Posterior vena cava (tissue), 2 donors: ENCODE measurements at regions not wholly inside any gene's neighbourhood (a gene's known extent, or its start where the extent isn't known, plus 50 kb on each side); places are given as distances from the start of the nearest gene placed in this dataset.
"Not testable (repeated sequence)": the region's sequence is repeated elsewhere in the genome, so short reads cannot be mapped to it uniquely, and the experiment has no call there.

Source experiments
- DNase-seq: peaks from one replicate; pipeline ENCODE4 v3.0.0-alpha.2; 2020; ENCODE audit warnings: low spot score
- intact Hi-C, 2 donors: fragments of 100-400 bp; cut with DNase I; formaldehyde crosslinking; loops; one replicate each; pipeline versions ENCODE4 v1.14.1 to v1.14.2; 2022 to 2023
- donor health status: DM: yes; HTN: yes; CAD: no.
- donor health status: DM: yes; HTN: yes; CAD: no.

DNA sequence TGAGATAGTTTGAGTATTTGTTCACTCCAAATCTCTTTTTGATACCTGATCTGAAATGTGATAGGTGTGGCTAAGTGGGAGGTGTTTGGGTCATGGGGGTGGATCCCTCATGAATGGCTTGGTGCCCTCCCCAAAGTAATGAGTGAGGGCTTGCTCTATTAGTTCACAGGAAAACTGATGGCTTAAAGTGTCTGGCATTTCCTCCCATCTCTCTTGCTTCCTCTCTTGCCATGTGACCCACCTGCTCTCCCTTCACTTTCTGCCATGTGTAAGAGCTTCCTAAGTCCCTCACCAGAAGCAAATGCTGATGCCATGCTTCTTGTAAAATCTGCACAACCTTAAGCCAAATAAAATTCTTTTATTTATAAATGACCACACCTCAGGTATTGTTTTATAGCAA is 61.1 kb downstream of the MAD2L1 start:
- no peak for DNase-seq
- intact Hi-C loops = no loop called here

DNA sequence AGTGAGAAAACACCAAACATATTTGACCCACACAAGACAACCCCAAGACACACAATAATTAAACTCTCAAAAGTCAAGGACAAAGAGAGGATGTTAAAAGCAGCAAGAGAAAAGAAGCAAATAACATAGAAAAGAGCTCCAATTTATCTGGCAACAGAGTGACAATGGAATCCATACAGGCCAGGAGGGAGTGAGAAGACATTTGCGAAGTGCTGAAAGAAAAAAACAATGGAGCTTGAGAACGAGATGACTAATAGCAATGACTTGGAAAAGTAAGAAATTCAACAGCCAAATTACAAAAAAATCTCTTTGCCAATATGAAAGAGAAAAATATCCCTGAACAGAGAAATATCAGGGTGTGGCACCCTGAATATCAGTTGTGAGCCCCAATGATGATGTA is 61.6 kb downstream of the MAD2L1 start:
- no peak for DNase-seq
- intact Hi-C loops = no loop called here

DNA sequence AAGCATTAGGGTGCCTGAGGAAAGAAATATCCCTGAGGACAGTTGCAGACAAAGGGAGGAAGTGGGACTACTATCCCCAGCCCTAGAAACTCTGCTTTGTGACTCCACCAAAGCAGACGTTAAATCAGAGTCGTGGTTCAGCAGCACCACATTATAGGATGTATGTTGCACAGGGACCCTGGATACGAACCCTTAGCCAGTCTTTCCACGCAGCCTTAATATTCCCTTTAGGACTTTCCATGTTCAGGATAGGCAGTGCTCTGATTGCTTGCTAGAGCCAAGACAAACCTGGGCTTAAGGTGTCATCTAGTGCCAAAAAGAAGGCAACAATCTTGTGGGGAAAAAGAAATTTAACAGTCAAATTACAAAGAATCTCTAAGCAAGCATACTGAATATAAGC is 62.6 kb downstream of the MAD2L1 start:
- intact Hi-C loops = no loop called here
- no peak for DNase-seq

DNA sequence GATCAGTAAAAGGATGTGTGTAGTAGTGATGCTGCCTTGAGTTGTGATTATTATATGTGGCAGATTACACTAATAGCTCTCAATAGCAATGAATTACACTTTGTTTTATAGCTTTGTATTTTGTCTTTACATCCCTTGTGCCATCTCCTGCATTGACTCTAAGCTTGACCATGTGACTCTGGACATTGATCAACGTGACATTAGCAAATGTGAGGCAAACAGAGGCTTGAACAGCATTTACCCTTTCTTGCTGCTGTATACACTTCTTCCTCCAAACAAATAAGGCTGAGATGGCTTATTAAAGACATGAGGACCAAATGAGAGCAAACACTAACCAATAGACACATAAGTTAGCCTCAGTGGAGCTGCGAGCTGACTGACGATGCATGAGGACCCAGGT is 63.5 kb downstream of the MAD2L1 start:
- DNase-seq = no peak
- intact Hi-C loops = no loop called here

DNA sequence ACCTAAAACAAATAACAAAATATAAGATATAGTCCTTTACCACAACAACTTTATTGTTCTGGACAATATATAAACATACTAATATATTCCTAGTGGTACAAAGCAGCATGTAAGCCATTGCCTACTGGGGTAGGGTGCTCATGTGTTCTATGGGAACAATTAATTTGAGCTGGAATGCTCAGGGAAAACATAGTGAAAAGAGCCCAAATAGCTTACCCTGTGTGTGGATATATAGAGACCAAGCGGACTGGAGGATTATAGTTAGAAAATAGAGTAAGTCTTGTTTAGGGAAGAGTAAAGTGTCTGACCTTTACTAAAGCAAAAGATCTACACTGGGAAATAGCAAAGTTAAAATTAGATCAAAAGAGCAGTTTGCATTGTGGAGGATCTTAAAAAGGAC is 64.8 kb downstream of the MAD2L1 start:
- intact Hi-C loops = no loop called here
- DNase-seq = no peak

DNA sequence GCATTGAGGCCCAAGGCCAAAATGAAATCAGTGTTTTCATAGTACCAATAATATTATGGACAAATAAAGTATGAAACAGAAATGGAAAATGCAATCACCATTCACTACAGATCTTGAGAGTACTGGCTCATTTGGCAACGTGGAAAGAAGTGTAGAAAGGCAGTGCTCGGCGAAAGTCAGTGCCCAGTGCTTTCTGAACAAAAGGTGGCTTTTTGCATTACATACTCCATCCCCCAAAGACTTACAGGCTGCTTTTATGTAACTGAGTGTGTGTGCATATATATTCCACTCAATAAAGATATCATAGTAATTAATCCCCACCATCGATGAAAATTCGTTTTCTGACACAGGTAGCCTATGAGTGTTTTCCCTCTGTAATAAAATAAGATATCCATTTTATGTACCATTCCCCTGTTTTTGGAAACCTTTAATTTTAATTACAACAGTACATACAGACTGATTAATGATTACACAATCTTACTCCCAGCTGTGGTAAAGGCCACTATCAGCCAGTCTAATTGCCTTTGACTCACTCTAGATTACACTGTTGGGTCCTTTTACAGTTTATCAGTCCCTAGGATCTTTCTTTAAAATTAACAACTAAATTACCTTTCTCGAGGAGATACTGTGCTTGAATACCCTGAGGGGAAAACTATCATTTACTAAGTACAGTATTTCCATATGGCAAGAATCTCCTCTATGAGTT is 65.9 kb downstream of the MAD2L1 start:
- intact Hi-C loops = no loop called here
- DNase-seq = no peak

DNA sequence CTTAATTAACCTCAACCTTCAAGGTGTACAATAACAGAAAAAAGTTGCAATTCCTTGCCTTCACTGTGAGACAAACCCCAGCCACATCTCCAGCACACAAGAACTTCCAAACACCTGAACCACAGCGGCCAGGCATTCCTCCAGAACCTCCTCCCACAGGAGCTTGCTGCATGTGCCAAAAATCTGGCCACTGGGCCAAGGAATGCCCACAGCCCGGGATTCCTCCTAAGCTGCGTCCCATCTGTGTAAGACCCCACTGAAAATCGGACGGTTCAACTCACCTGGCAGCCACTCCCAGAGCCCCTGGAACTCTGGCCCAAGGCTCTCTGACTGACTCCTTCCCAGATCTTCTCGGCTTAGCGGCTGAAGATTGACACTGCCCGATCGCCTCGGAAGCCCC is 70.6 kb downstream of the MAD2L1 start:
- intact Hi-C loops, DNase-seq: not testable (repeated sequence)

DNA sequence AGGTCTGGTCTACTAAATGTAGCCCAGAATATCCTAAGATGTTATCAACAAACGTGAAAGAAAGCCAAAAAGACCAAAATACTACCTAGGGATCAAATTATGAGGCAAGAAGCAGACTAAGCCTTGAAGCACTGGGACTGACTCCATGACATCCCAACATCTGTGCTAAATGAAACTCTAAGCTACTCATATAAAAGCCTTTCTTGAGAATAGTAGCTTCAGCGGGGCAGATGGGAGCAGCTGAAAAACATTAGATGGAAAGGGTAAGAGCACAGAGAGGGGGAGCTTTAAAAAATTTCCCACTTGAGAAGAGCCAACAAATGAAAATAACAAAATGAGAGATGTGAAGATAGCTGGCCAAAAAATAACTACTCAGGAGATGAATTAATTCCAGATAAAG is 81.7 kb downstream of the MAD2L1 start:
- intact Hi-C loops = no loop called here
- DNase-seq = no peak

DNA sequence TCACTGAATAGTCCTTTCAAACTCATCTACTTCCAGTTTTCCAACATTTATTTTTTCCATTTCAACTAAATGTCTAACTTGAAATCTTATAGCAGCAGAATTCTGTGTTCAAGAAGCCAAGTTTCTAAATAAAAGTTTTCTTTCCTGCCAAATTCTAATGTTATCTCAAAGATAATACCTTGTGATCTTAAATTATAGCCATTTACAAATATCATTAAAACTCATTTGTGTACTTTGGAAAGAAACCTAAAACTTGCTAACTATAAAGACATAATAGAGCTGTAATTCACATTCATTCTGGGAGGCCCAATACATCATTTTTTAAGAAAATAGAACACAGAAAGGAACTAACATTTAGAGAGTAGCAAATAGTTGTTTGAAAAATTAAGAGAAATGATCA is 83.9 kb downstream of the MAD2L1 start:
- no peak for DNase-seq
- intact Hi-C loops = no loop called here

DNA sequence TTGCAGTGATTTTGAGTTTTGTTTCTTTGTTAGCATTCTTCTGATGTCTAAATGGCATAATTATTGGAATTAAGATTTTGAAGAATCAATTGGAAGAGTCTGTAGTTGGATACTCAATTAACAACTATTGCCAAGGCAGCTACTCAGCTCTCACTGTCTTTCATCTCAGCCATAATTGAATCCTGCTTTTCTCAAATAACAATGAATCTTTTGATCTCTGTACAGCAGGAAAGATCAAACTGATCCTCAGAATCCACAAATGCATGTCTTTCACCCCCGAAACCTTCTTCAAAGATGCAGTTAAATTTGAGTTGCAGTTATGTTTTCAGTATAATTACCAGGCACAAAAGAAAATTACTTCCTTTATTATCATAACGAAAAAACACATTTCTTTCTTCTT is 86.2 kb downstream of the MAD2L1 start:
- intact Hi-C loops = no loop called here
- DNase-seq = no peak

DNA sequence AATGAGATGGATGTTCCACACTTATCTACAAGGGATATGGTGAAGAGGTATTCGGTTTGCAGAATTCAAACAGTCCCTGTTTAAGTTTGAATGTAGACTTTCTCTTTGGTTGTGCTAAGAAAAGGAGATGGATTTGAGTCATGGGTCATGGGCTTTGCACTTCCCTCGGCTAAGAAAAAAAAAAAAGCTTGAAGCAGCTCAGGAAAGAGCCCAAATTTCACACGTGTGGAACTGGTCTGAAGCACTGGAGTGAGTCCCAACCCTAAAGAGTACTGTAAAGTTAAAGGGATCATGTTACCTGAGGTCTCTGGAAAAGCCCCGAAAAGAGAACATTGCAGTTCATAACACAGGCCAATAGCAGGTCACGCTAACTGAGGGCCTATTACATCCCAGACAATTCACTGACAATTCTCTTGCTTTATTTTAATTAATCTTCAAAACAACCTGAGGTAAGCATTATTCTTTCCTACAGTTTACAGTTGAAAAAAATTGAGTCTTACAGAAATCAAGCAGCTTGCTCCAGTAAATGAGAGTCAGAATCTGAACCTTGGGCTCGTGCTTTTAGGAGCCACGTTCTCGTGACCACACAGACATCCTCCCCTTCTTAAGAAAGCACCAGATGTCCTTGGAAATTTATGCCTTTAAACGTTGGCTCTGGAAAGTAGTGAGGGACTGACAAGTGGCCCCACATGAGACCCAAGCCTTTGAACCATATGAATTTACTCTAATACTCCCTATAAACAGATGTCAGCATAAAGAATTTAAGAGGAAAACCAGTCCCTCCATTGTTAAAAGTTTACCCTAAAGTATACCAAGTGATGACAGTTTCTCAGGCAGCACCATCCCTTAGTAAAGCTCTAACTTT is 89.3 kb downstream of the MAD2L1 start:
- intact Hi-C loops = no loop called here
- no peak for DNase-seq

DNA sequence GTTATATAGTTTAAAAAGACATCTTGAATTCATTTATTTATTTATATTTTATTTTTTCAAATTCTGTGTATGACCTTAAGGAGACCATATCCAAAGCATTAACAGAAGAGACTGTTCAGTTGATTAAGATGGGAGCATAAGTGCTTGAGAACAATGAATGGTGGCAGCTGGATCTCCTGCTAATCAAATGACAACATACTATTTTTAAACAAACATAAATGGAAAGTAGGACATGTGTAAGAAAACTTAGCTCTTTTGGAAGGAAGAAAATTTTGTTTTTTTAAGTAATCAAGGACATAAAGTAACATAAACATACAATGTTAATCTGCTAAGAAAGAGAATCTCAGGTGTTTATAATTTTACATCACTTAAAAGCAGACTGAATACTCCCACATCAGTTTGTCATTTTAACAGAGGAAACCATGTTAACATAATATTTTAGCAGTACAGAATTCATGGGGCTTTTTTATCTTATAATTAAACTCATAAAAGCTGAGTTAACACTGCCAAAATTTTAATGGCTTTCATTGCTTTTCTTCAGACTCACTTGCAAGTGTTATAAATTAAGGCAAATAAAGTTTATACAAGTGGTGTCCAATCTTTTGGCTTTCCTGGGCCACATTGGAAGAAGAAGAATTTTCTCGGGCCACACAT is 95.1 kb downstream of the MAD2L1 start:
- no peak for DNase-seq
- intact Hi-C loops = no loop called here

DNA sequence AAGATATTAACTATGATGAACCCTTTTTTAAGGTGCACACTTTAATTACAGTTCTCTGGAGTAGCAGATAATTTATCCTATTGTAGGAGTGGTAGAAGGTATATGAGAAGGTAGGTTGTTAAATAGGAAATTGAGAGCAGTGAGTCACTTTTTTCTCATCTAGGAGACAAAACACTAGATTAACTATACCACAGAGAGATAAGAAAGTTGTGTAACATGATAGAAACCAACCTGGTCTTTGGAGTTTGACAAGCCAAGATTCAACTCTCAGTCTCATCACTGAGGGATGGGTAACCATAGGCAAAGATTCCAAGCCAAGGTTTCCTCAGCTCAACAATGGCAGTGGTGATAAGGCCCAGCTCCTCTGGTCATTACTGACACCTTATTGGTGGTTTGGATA is 104.0 kb downstream of the MAD2L1 start:
- intact Hi-C loops = no loop called here
- DNase-seq = no peak

DNA sequence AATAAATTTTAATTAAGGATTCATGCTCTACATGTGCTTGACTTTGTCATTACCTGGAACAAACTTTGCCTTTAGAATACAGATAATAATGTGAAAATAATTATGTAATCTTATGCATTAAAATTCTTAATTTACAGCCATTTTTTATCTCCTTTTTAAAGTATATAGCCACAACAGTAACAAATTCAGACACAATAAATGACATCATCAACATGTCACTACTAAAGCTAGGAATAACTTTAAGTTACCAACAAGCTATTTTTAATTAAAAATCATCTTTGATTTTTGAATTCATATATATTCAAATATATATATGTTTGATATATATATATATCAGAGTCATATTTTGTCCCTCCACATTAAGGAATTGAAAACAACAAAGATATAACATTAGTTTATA is 107.7 kb downstream of the MAD2L1 start:
- intact Hi-C loops = no loop called here
- no peak for DNase-seq

DNA sequence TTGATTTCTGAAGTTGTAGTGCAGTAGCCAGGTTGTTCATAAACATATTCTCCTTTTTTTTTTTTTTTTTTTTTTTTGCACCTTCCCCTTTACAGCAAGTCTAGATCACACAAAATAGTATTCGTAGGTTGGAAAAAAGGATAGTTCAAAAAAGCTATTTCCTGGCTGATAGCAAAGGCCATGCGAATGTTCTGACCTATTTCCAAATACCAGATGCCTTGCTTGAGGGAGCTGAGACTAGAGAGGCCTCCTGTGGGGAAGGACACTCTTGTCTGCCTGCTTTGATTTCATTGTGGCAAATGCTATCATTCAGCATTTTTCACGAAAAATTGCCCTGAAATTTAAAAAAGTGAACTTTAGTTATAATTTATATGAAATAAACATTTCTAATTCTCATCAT is 111.4 kb downstream of the MAD2L1 start:
- intact Hi-C loops = no loop called here
- no peak for DNase-seq

DNA sequence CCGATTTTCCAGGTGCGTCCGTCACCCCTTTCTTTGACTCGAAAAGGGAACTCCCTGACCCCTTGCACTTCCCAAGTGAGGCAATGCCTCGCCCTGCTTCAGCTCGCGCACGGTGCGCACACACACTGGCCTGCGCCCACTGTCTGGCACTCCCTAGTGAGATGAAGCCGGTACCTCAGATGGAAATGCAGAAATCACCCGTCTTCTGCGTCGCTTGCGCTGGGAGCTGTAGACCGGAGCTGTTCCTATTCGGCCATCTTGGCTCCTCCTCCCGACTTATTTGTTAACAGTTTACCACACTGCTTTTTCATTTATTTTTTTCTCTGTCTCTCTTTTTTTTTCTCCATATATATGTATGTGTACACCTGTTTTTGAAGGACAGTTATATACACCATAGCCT is 112.2 kb downstream of the MAD2L1 start:
- intact Hi-C loops, DNase-seq: not testable (repeated sequence)

DNA sequence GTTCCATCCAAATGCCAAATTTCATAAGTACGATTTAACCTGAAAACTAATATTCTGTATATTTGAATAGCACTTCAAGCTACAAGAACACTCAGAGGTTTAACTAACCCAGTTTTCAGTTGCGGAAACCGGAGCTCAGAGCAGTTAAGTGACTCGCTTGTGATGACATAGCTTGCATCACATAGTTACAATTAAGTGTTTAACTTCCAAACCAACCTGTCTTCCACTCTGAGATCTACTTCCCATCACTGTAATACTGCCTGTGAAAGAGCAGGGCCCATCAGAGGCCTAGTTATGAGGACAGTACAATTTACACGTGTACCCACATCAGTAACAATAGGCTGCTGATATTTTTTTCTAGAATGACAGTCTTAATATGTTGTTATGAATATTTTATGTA is 120.3 kb downstream of the MAD2L1 start:
- DNase-seq = no peak
- intact Hi-C loops = no loop called here

DNA sequence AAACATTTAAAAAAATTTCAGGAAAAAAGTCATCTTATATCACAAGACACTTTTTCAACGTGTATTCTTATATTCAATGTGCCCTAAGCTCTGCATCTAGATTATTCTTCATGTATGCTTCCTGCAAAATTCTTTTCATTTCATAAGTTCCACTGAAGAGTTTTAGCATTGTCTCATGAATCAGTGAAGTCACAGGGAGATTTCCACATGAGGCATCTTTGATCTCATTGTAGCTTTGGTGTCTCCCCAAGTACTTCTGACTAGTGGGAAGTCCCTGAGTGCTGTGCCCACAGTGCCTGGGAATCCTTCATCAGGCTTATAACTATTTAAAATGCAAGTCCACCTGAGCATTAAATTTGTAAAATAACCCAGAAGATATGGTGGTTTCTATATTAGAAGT is 123.8 kb downstream of the MAD2L1 start:
- intact Hi-C loops = no loop called here
- no peak for DNase-seq

DNA sequence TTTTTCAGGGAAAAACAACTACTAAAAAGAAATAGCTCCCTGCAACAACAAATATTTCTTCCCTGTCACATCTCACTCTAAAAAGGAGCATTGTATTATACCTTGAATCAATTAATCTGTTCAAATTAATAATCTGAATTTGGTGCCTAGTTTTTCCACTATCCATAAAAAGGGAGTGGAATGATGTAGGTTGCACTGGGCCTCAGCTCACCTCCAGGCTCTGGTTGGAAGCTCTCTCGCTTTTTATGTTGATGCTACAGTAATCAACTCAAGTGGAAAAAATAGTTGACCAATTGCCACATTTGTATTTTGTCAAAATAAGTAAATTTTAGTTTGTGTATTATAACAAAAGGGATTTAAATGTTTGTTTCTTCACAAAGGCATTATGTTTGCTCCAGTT is 126.1 kb downstream of the MAD2L1 start:
- DNase-seq = no peak
- intact Hi-C loops = no loop called here
